GM18858 (cell line): ENCODE measurements at regions not wholly inside any gene's neighbourhood (a gene's known extent, or its start where the extent isn't known, plus 50 kb on each side); places are given as distances from the start of the nearest gene placed in this dataset.

Source experiments
- ATAC-seq: cut with Tn5 transposase; IDR thresholded peaks from one replicate; pipeline ENCODE4 v1.9.1; 2021; ENCODE audit not compliant: unreplicated experiment

DNA sequence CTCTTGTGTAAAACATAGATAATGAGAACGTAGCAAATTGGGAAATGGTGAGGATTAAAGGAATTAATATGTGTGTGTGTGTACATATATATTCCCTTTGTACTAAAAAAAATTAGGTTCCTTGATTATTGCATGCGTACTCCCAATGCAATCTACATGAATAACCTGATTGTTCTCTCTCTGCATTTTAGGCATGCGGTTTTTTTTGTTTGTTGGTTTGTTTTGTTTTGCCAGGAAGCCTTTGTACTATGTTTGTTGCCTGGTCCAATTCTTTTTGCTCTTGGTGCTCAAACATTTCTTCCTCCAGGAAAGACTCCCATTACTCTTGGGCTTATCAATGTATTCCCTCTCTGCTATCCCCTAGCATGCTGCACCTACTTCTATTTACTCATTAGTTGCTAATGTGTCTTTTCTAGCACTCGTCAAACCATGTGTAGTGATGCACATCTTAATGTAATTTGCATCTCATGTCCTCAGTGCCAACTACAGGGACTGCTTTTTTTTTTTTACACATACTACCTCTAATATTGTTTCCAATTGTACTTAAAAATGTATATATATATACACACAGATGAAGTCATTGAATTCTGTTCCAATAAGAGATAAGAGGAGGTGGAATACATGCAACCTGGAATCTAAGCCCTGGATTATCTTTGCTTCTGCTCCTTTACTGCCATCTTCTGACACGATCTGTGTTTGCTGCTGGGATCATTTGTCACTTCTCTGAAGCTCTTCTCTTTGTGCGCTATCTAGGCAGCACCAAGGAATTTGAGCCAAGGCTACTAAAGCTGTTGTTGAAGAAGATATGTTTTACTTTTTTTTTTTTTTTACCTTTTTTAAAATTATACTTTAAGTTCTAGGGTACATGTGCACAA, 197.2 kb upstream of the ANO3 start:
- ATAC-seq: peak; percentile 71

GRCh38 chr11:26137651-26138050, 194.3 kb upstream of the ANO3 start:
- no peak for ATAC-seq

GRCh38 chr11:26142891-26143290, 189.0 kb upstream of the ANO3 start:
- ATAC-seq: no peak

GRCh38 chr11:26143566-26144290, 188.2 kb upstream of the ANO3 start:
- ATAC-seq: no peak

- ATAC-seq: no peak
Measured at GRCh38 chr11:26144291-26144690, 187.6 kb upstream of the ANO3 start.

DNA sequence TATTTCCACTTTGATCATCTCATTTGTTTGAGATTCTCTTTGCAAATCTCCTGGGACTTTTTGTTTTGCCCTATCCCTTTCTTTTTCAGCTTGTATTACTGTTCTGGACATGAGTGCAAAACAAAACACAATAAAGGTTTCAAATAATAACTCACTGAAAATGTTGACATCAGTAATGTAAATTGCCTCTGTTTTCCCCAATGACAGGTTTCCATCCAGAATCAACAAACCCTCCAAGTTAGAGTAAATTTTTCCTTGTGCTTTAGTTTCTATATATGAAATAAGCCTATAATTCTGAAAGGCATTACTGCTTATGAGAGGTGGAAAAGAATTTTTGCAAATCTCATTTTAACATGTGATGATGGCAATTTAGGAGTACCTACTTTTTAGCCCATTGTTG, 187.0 kb upstream of the ANO3 start:
- no peak for ATAC-seq

DNA sequence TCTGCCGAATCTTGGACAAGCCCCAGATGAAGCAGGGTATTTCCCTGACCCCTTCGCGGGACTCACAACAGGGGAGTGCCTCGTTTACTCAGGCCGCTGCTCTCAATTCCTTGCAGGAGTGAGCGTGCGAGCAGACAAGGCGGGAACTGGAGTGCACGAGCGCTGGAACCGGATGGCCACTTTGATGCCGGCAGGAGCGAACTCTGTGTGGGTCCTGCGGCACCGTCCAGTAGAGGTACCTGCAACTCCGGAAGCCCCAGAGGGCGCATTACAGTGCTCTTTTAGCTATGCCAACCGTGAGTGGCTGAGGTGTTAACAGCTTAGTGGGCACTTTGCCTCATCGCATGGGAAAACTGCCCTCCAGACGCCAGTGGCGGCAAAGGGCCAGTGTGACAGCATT, 182.3 kb upstream of the ANO3 start:
- no peak for ATAC-seq

DNA sequence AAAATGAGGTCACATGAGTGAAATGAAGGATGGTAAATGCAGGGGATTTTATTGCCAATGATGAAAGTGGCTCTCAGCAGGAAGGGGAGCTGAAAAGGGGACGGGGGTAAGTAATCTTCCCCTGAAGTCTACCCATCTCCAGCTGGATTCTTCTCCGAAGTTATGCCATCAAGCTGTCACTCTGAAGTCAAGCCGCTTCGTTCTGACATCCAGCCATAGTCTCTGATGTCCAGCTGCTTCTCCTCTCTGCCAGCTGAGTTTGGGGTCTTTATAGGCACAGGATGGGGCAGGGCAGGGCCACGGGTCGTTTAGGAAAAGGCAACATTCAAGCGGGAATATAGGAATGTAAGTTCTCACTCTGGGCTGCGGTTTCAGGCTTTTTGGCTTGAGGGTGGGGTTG, 181.9 kb upstream of the ANO3 start:
- ATAC-seq: no peak

DNA sequence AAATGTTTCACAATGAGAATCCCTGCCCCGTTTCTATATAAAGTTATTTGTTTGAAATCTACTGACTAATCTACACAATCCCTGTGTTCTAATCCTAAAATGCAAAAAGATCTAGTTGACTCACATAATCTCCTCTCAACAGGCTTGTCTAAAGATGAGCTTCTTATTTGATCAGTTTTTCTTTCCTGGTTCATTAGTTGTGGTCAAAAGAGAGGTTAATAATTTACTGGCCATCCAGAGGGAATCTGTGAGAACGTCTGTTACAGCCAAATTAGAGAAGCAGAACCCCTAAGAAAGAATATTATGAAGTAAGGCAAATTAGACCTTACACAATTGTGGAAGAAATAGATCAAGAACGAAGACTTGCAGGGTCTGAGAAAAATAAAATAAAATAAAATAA, 173.7 kb upstream of the ANO3 start:
- ATAC-seq: no peak

DNA sequence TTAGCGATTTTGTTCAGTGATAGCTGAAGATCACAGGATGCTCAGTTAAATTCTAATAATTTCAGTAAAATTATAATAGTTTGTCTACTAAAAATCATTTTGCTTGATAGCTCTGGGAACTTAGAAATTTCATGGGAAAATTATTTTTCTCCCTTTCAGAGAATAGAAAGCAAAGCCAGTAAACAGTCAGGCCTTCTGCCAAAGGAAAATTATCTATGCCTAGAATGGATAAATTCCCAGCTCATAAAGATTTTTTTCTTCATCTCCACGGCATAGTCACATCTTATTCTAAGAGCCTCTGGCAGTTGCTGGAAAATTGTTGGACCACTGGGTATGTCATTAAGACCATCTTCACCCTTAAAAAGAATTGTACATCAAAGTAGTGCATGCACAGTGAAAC, 169.6 kb upstream of the ANO3 start:
- no peak for ATAC-seq

- ATAC-seq: no peak
Measured at GRCh38 chr11:26186389-26186788, 145.5 kb upstream of the ANO3 start.

DNA sequence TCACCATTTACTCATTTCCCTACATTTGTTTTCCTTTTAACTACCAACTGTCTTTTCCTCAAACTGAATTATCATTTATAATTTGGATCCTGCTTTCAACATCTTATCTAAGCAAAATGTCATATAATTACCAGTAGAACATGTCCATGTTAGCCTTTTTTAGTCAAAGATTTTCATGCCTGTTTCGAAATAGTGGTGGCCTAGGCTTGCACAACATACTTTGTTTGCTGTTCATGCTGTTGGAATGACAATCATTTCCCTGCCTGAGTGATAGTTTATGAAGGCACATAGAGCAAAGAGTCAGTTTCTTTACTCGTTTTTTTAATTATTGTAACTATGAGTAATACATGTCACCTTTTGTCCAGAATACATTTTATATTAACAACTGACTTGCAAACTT, 144.3 kb upstream of the ANO3 start:
- ATAC-seq: no peak

DNA sequence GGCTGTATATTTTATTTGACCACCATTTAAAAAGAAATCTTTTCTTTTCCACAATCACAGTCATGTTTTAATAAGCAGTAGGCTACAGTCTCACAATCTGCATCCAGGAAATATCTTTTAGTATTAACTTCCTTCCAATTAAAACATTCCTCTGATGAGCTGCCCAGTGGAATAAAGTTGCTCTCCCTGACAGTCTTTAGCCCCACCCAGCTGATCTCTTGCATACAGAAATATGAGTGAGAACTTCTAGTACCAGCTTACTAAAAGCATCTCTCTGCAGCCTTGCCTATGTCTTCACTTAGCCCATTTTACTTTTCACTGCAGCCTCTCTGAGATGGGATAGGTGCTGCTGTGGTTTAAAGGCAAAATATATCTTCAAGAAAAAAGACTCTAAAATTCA, 143.4 kb upstream of the ANO3 start:
- ATAC-seq: no peak

DNA sequence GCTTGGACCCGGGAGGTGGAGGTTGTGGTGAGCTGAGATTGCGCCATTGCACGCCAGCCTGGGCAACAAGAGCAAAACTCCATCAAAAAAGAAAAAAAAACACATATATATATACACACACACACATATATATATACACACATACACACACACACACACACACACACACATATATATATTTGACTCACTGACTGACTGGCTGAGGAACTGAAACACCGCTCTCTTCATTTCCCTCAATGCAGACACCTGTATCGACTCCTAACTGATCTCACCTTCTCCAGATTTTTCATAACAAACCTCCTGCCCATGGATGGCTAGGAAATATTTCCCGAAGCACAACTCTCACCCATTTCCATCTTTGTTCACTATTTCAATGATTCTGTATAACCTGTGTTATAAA, 140.7 kb upstream of the ANO3 start:
- no peak for ATAC-seq

DNA sequence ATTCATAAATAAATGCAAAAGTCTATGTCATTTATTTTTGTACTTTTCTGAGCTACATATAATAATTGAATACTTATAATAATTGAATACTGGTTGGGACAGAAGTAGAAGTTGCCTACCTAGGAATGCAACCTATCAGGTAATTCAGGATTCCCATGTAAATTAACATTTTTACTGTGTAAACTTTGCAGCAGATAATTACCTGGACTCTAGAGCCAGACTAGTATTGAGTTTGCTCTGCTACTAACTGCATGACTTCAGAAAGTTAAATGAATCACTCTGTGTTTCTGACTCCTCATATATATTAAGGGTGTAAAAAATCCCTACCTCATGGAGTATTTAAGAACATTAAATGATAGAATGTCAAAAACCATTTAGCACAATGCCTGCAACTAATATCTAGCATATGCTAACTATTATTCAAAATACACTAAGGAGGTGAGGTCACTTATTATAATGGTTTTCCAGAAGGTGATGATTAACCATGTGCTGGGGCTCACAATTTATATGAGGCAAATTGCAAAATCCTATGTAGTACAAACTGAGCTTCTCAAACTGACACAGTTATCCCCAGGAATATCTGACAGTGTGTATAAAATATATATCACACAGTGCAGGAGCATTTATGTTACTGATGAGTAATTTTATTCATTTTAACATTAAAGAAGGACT, 138.1 kb upstream of the ANO3 start:
- ATAC-seq: no peak

- no peak for ATAC-seq
Measured at GRCh38 chr11:26194881-26195280, 137.0 kb upstream of the ANO3 start.

DNA sequence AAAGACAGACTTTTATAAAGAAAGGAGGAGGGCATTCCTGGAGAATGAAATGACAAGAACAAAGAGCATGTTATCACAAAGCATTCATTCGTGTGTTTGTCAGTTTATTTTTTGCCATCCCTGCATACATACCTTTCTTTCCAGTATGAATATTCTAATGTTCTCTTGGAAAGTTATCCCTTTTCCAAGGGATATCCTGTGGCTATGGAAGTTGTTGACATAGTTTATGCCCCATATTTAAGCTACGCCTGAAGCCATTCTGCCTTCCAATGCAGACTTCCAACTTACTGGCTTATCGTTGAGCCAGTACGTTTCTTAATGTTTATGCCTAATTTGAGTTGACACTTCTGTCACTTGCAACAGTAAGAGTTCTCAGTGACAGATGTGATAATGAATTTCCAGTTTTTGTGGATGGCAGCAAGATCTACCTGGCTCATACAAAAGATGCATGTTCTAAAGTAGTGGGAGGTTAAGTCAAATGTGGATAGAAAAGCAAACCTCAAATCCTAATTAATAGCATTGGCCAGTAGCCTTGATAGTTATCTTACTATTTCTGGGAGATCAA, 133.3 kb upstream of the ANO3 start:
- no peak for ATAC-seq

DNA sequence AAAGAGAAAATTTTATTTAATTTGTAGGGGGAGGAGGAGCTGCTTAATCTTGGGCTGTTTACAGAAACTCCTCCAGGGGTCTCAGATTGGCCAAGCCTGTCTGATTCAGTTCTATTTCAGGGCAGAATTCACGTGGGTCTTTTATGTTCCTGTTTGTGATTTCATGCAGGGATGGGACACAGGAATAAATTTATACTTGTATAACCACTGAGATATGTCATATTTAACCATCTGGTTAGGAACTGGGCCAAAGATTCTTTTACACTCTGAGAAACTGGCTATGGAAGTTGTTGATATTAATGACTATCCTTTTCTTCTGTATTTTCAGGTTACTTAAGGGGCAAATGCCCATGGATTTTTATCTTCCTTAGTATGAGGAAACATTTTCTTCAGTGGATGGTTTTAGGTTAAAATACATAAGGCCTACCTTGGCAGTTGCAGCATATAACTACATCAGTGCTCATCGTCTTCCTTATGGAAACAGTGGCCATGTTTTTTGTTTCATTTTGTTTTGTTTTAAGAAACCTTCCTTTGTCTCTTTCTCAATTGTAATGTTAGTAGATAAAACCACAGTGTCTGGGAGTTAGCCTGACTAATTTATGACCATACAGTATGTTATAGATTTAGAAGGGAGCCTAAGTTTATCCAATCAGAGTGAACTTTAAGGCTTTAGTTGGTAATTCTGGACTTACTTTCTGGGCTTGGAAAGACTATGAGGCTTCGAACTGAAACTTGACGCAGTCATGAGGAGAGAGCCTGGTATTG, 132.4 kb upstream of the ANO3 start:
- no peak for ATAC-seq

DNA sequence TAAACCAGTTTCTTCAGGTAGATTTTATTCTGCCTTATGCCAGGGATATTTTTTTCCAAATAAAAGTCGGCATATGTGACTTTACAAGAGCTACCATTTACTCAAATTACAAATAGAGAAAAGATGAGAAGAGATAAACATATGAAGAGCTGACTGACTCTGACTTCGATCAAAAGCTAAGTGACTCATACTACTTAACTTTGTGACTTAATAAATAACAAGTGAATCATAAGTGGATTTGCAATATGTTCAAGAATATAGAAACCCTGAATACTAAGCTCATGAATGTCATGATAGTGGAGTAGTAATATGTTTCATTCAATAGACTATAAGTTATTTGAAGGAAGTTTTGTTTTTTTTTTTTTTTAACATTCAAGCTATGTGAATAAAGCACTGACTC, 130.5 kb upstream of the ANO3 start:
- no peak for ATAC-seq

- ATAC-seq: no peak
Measured at GRCh38 chr11:26202754-26203153, 129.2 kb upstream of the ANO3 start.

- ATAC-seq: no peak
Measured at GRCh38 chr11:26204101-26204500, 127.8 kb upstream of the ANO3 start.
